GM19467 (cell line): ENCODE measurements at regions not wholly inside any gene's neighbourhood (a gene's known extent, or its start where the extent isn't known, plus 50 kb on each side); places are given as distances from the start of the nearest gene placed in this dataset.

Experiments
- ATAC-seq: cut with Tn5 transposase; IDR thresholded peaks from one replicate; pipeline ENCODE4 v1.9.1; 2021; ENCODE audit warnings: mild to moderate bottlenecking, moderate library complexity; ENCODE audit not compliant: unreplicated experiment

GRCh38 chr4:65724973-65725372 is 54.7 kb upstream of the EPHA5 start:
- no peak for ATAC-seq
